Right ventricle myocardium inferior (tissue), 1 donor: ENCODE measurements at regions not wholly inside any gene's neighbourhood (a gene's known extent, or its start where the extent isn't known, plus 50 kb on each side); places are given as distances from the start of the nearest gene placed in this dataset.

Experiments
- ATAC-seq: fragments of 200-7000 bp; cut with Tn5 transposase; one replicate; pipeline ENCODE4 v1.9.1; 2020; ENCODE audit warnings: mild to moderate bottlenecking, moderate library complexity
- DNase-seq: peaks from one replicate; pipeline ENCODE4 v3.0.0; 2021; ENCODE audit errors: missing footprints
- intact Hi-C: fragments of 100-400 bp; cut with DNase I; formaldehyde crosslinking; loops from one replicate; pipeline ENCODE4 v1.11.0; 2022
- donor health status: DM: no; HTN: yes; CAD: no; lungs with severe emphysema.

DNA sequence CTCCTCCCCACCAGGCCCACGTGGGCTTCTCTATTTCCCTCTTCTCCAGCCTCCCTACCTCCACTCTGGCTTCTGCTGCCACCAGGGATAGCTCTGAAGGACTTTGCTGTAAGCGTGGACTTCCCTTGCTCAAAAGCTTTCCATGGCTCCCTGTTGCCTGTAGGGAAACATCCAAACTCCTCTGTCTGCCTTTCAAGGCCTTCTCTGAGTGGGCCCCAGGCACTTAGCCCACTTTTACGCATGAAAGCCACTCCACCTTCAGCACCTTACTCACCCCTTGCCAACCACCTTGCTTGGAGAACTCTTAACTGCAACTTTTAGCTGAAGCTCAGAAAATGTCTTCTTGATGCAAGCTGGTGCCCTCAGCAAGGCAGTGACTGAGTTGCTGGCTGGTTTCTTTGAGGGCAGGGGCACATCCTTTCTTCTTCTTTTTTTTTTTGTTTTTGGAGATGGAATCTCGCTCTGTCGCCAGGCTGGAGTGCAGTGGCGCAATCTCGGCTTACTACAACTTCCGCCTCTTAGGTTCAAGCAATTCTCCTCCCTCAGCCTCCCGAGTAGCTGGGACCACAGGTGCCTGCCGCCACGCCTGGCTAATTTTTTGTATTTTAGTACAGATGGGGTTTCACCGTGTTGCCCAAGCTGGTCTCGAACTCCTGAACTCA is 52.0 kb upstream of the DLX4 start:
- ATAC-seq = no peak
- no peak for DNase-seq
- intact Hi-C loops = no loop called here

DNA sequence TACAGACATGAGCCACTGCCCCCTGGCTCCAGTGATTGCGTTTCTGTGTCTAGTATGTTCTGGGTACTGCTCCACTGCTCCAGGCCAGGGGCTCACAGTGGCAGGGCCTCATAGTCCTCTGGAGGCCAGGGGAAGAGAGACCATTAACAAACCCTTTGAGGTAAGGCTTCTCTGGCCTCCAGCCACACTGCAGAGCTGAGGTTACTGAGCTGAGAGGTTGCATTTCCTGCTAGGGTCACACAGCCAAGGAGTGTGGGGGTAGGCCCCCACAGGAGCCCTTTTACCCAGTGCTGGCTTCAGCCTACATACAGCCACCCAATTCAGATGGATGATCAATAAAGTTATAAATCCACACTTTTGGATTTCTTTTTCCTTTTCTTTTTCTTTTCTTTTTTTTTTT is 50.4 kb upstream of the DLX4 start:
- no peak for ATAC-seq
- intact Hi-C loops = no loop called here
- DNase-seq = peak; percentile 23
